Keratinocyte (primary cell): ENCODE measurements at regions not wholly inside any gene's neighbourhood (a gene's known extent, or its start where the extent isn't known, plus 50 kb on each side); places are given as distances from the start of the nearest gene placed in this dataset.

Experiments
- DNase-seq: peaks from one replicate; pipeline ENCODE4 v3.0.0-alpha.2; 2011; ENCODE audit warnings: low read depth, missing footprints, low spot score
- FAIRE-seq: peaks from 2 replicates; lab custom pipeline; 2011; peaks lifted over from hg19 to GRCh38; lab: Jason Lieb, UNC
- H2AFZ ChIP-seq: 2 replicates; pipeline ENCODE4 v1.6.0; 2012; ENCODE audit warnings: low read length, control low read depth, inconsistent platforms; ENCODE audit not compliant: control insufficient read depth
- H3K27ac ChIP-seq: 2 replicates; pipeline ENCODE4 v1.5.1; 2011; ENCODE audit warnings: low read length; ENCODE audit not compliant: control insufficient read depth, insufficient read depth
- H3K27me3 ChIP-seq: 3 replicates; pipeline ENCODE4 v1.6.0; 2011; ENCODE audit warnings: low read length; ENCODE audit not compliant: control insufficient read depth, insufficient read depth; ENCODE audit errors: extremely low read depth
- H3K36me3 ChIP-seq, 2 experiments: 2 replicates in 1 of 2; 3 replicates in 1 of 2; pipeline ENCODE4 v1.5.1; 2011; ENCODE audit warnings: low read length in 2 of 2, mild to moderate bottlenecking in 1 of 2; ENCODE audit not compliant: control insufficient read depth in 2 of 2, insufficient read depth in 2 of 2; ENCODE audit errors: extremely low read depth in 1 of 2
- H3K4me1 ChIP-seq: 3 replicates; pipeline ENCODE4 v1.5.1; 2011; ENCODE audit warnings: low read length; ENCODE audit not compliant: control insufficient read depth, insufficient read depth; ENCODE audit errors: extremely low read depth
- H3K4me2 ChIP-seq: 3 replicates; pipeline ENCODE4 v1.6.0; 2011; ENCODE audit warnings: low read depth, low read length; ENCODE audit not compliant: control insufficient read depth, insufficient read depth; ENCODE audit errors: extremely low read depth
- H3K4me3 ChIP-seq, 3 experiments: fragments of 200-600 bp in 1 of 3; sonication (generic) in 1 of 3; 2 replicates in 2 of 3; 3 replicates in 1 of 3; pipeline ENCODE4 v1.5.1; 2011 to 2016; ENCODE audit warnings: low read length in 3 of 3, mild to moderate bottlenecking in 3 of 3, control low read depth in 2 of 3, inconsistent platforms in 1 of 3, low read depth in 1 of 3, mixed read lengths in 1 of 3, mixed run types in 1 of 3, moderate library complexity in 1 of 3; ENCODE audit not compliant: control insufficient read depth in 2 of 3, insufficient read depth in 2 of 3; ENCODE audit errors: extremely low read depth in 1 of 3
- H3K79me2 ChIP-seq: 2 replicates; pipeline ENCODE4 v1.6.0; 2012; ENCODE audit warnings: low read length; ENCODE audit not compliant: control insufficient read depth, insufficient read depth
- H3K9ac ChIP-seq: 3 replicates; pipeline ENCODE4 v1.6.0; 2011; ENCODE audit warnings: low read length; ENCODE audit not compliant: control insufficient read depth, insufficient read depth; ENCODE audit errors: extremely low read depth
- H3K9me1 ChIP-seq: 3 replicates; pipeline ENCODE4 v1.6.0; 2011; ENCODE audit warnings: low read length; ENCODE audit not compliant: control insufficient read depth, insufficient read depth; ENCODE audit errors: extremely low read depth
- H3K9me3 ChIP-seq: 2 replicates; pipeline ENCODE4 v1.5.1; 2012; ENCODE audit warnings: low read depth, low read length; ENCODE audit not compliant: control insufficient read depth
- H4K20me1 ChIP-seq: 3 replicates; pipeline ENCODE4 v1.6.0; 2011; ENCODE audit warnings: low read length; ENCODE audit not compliant: control insufficient read depth, insufficient read depth; ENCODE audit errors: extremely low read depth
- CTCF ChIP-seq, 3 experiments: IDR thresholded peaks in 1 of 3; conservative IDR thresholded peaks in 1 of 3; optimal IDR thresholded peaks in 1 of 3; 2 replicates in 2 of 3; 3 replicates in 1 of 3; pipeline versions ENCODE3 to v1.5.1; 2011; ENCODE audit warnings: low read length in 3 of 3, mild to moderate bottlenecking in 3 of 3, moderate library complexity in 2 of 3, control low read depth in 1 of 3, inconsistent platforms in 1 of 3; ENCODE audit not compliant: insufficient read depth in 2 of 3; ENCODE audit errors: extremely low read depth in 1 of 3
- EZH2 ChIP-seq: IDR thresholded peaks from one replicate; pipeline ENCODE4 v1.6.1; 2012; ENCODE audit warnings: inconsistent platforms, mild to moderate bottlenecking, low read length, moderate library complexity
- dilution Hi-C: fragments of 300-500 bp; cut with MboI; formaldehyde crosslinking; loops from one replicate; pipeline ENCODE4 v1.7.0; 2020; ENCODE audit warnings: low sequenced_read_pairs; ENCODE audit not compliant: extremely low pct_ligation_motif_present

GRCh38 chr22:47357493-47357892 lies 595.0 kb downstream of the TBC1D22A start:
- no peaks in the 10 kb centered on the region for H3K79me2 ChIP-seq
- no peak overlapping the region for H3K27ac ChIP-seq
- H4K20me1 ChIP-seq, result no peaks in the 10 kb centered on the region
- FAIRE-seq, result no peak
- TF ChIP-seq CTCF (optimal IDR thresholded peaks at IDR 0.05 in 1 of 3, IDR thresholded peaks at IDR 0.05 in 1 of 3, conservative IDR thresholded peaks at IDR 0.05 in 1 of 3; ENCODE audit: extremely low read depth in 1 of 3, insufficient read depth in 2 of 3, low read length in 3 of 3) (no peak), EZH2 (no peak)
- H3K9me3 ChIP-seq, result peaks cover 2% of the 10 kb centered on the region
- no peak overlapping the region for H3K4me2 ChIP-seq
- no peaks in the 10 kb centered on the region for H3K9me1 ChIP-seq
- DNase-seq, result no peak
- no peak overlapping the region for H2AFZ ChIP-seq
- no peak overlapping the region for H3K4me3 ChIP-seq
- H3K9ac ChIP-seq, result no peak overlapping the region
- no peaks in the 10 kb centered on the region for H3K27me3 ChIP-seq
- no peaks in the 10 kb centered on the region for H3K36me3 ChIP-seq
- dilution Hi-C loops, result no loop called here
- H3K4me1 ChIP-seq, result no peaks in the 10 kb centered on the region

- dilution Hi-C loops, result no loop called here
- no peak overlapping the region for H2AFZ ChIP-seq
- no peaks in the 10 kb centered on the region for H3K36me3 ChIP-seq
- H3K27ac ChIP-seq, result no peak overlapping the region
- no peaks in the 10 kb centered on the region for H3K79me2 ChIP-seq
- no peak overlapping the region for H3K9ac ChIP-seq
- FAIRE-seq, result no peak
- TF ChIP-seq EZH2 (no peak), CTCF (optimal IDR thresholded peaks at IDR 0.05 in 1 of 3, IDR thresholded peaks at IDR 0.05 in 1 of 3, conservative IDR thresholded peaks at IDR 0.05 in 1 of 3; ENCODE audit: extremely low read depth in 1 of 3, insufficient read depth in 2 of 3, low read length in 3 of 3) (no peak)
- no peak overlapping the region for H3K4me2 ChIP-seq
- no peaks in the 10 kb centered on the region for H3K4me1 ChIP-seq
- H3K27me3 ChIP-seq, result no peaks in the 10 kb centered on the region
- H4K20me1 ChIP-seq, result no peaks in the 10 kb centered on the region
- H3K4me3 ChIP-seq, result no peak overlapping the region
- DNase-seq, result no peak
- H3K9me3 ChIP-seq, result peaks cover 4% of the 10 kb centered on the region
- no peaks in the 10 kb centered on the region for H3K9me1 ChIP-seq
Observed at GRCh38 chr22:47357086-47357485, 594.6 kb downstream of the TBC1D22A start.
